GM19324 (cell line): ENCODE measurements at regions not wholly inside any gene's neighbourhood (a gene's known extent, or its start where the extent isn't known, plus 50 kb on each side); places are given as distances from the start of the nearest gene placed in this dataset.
"Not testable (repeated sequence)": the region's sequence is repeated elsewhere in the genome, so short reads cannot be mapped to it uniquely, and the experiment has no call there.

Experiments
- ATAC-seq: cut with Tn5 transposase; IDR thresholded peaks from one replicate; pipeline ENCODE4 v1.9.1; 2021; ENCODE audit warnings: mild to moderate bottlenecking, moderate library complexity; ENCODE audit not compliant: unreplicated experiment, low FRiP score

- ATAC-seq, result no peak
Observed at GRCh38 chr10:118868589-118868988, 113.8 kb upstream of the CACUL1 start.

DNA sequence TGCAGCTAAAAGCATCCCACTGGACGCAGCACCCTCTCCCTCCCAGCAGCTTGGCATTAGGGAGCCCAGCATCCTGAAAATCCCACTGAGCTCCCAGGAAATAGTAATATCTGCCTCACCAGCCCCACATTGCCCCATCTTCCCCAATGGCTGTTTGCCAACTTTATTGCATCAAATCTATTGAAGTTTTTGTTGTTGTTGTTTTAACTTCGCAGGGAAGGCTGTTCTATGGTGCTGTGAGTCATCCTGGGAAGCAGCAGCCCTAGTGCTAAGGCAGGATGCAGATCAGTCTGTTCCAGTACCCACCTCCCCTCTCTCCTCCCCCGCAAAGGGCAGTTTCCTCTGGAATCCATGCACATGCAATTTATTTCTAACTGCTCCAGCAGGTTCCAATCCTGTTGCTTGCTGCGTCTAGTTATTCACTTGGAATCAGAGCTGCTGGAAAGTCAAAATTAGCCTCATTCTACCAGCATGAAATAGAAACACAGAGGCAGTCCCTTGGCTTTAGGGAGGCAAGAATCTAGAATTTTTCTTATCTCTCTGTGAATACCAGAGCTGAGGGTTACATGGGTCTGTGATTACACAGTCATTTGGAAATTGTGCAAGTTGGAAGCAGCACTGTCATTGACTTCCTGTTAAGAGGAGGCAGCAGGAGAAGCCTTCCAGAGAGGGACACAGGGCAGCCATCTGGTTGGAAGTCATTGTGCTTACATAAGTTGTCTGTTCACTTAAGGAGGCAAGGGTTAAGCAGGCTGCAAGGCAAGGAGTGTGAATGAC lies 115.9 kb upstream of the CACUL1 start:
- no peak for ATAC-seq

DNA sequence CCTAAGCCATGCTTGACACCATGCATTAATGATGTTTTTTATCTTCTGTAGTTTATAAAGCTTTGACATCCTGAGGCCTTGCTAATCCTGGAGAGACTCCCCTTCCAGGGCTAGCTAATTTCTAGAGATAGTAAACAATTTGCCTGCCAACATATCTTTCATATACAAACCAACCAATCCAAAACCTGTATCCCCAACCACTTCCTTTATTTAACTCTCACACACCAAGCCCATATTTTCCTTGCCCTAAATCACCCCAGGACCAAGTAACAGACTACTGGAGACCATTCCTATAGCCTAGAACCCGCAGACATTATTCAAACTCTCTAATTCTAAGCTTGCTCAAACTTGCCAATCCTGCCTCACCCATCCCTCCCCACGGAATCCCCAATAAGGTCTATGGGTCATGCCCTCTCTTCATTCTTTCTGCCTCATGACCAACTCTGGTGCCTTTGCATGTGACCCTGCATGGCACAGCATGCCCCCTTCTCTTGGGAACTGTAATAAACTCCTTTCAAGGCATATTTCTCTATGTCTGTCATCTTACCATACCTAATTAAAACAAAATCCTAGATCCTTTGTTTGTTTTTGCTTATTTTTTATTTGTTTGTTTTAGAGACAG lies 116.6 kb upstream of the CACUL1 start:
- no peak for ATAC-seq

DNA sequence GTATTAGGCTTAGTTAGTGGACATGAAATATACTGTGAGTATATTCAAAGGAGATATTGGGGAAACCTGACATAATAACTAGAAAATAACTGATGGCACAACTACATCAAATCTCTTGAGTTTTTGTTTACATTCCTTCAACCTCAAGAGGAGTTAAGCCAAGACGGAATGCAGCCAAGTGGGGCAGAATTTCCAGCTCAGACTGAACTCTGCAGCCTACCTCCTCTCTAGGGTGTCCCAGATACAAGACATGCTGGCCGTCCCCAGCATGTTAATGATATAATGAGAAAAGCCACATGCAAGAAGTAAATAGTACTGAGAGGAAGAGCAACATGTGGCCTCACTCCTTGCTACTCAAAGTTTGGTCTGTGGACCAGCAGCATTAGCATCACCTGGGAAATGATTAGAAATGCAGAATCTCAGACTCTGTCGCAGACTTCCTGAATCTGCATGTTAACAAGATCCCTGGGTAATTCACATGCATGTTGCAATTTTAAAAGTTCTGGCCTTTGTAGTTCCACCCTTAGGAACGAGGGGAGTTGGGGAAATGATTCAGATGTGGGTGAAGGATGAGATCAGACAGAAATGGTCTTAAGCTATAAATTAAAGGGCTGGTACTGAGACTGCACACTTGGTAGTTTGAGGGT lies 118.4 kb upstream of the CACUL1 start:
- ATAC-seq, result no peak

- no peak for ATAC-seq
Observed at GRCh38 chr10:118873738-118874105, 119.0 kb upstream of the CACUL1 start.

GRCh38 chr10:118874171-118874570 lies 119.4 kb upstream of the CACUL1 start:
- ATAC-seq, result no peak

- no peak for ATAC-seq
Observed at GRCh38 chr10:118875087-118875486, 120.3 kb upstream of the CACUL1 start.

DNA sequence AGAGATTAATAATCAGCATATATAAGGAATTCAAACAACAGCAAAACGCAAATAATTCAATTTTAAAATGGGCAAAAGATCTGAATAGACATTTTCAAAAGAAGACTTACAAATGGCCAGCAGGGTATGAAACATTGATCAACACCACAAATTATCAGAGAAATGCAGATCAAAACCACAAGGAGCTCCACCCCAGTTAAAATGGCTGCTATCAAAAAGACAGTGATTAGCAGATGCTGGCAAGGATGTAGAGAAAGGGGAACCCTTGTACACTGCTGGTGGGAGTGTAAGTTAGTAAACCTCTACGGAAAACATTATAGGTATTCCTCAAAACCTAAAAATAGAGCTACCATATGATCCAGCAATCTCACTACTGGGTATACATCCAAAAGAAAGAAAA lies 128.0 kb upstream of the CACUL1 start:
- no peak for ATAC-seq

DNA sequence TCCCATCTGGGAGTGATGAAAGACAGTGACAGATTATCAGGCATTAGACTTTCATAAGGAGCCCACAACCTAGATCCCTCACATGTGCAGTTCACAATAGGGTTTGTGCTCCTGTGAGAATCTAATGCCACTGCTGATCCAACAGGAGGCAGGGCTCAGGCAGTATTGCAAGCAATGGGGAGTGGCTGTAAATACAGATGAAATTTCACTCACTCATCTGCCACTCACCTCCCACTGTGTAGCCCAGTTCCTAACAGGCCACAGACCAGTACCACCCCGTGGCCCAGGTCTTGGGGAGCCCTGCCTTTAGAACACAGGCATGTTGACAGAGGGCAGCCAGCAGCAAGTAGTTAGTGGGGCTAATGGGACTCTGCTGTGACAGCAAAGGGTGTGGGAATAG lies 137.3 kb upstream of the NANOS1 start:
- ATAC-seq, result no peak

- not testable (repeated sequence) for ATAC-seq
Observed at GRCh38 chr10:118894891-118895290, 134.6 kb upstream of the NANOS1 start.

DNA sequence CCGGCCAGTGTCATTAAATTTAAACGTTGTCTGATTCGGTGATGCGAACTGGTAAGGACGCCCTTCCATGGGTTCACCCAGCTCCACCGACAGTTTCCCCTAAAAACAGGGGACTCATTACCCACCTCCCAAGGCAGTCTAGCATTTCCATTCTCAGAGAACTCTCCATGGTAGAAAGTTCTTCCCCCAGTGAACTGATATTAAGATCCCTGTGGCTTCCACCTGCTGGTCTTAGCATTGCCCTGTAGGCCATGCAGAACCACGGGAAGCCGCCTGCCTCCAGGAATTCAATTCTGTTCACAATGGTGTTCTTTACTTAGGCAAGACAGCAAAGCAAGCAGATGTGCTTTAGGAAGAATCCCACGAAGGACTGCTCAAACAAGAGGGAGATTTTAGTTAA lies 128.9 kb upstream of the NANOS1 start:
- ATAC-seq, result no peak

GRCh38 chr10:118901380-118901779 lies 128.1 kb upstream of the NANOS1 start:
- ATAC-seq, result no peak

DNA sequence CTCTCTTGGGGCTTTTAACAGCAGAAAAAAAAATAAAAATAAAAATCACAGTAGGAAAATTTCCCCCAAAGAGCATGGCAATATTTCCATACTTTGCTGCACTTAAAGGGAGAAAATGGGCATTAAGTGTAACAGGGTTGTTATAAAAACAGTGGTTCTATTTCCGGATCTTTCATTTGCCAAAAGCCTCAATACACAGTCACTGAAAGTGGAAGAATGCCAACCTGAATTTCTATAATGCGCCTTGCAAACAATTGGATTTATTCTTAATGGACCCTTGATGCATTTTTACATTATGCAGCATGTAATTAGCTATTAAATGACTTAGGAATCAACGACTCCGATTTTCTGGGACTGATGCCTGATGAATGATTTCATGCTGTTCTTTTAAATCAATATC lies 127.6 kb upstream of the NANOS1 start:
- no peak for ATAC-seq

DNA sequence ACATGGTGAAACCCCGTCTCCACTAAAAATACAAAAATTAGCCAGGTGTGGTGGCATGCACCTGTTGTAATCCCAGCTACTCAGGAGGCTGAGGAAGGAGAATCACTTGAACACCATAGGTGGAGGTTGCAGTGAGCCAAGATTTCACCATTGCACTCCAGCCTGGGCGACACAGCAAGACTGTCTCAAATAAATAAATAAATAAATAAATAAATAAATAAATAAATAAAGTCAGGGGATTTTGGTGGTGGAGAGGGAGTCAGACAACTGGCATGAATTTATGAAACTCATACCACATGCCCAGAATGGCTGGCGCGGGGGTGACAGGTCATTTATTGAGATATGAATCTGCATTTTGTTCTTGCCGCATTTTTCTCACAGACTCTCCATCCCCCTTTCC lies 126.9 kb upstream of the NANOS1 start:
- not testable (repeated sequence) for ATAC-seq

DNA sequence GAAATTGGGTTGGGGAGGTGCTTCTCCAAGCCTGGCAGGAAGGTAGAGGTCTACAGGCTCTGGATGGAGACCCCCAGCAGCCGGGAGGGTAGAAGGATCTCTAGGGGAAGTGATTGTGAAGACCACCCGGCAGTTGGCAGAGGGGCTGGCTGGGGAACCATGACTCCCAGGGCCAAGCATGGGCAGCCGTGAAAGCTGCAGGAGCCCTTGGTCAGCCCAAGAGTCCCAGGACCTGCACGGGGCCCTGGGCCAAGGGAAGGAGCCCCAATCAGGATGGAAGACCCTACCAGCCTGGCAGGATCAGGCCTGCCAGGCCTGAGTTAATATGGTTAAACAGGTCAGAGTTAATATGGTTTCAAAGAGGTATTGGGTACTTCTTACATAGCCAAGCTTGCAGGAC lies 126.3 kb upstream of the NANOS1 start:
- no peak for ATAC-seq

DNA sequence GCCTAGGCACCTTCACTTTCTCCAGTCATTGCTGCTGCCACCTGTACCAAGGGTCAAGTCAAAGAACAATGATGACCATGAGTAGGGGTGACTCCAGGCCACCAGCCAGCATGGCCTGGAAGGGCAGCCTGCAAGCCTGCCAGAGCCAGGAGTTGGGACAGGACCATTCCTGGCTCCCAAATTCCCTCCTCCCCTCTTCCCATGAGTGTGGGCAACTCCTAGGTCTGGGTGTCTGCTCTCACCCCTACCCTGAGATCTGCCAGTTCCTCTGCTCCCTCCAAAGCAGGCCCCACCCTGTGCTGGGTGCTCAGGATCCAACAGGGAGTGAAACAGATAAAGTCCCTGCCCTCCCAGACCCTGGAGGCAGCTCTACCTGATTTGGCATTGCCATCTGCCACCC lies 125.8 kb upstream of the NANOS1 start:
- no peak for ATAC-seq

DNA sequence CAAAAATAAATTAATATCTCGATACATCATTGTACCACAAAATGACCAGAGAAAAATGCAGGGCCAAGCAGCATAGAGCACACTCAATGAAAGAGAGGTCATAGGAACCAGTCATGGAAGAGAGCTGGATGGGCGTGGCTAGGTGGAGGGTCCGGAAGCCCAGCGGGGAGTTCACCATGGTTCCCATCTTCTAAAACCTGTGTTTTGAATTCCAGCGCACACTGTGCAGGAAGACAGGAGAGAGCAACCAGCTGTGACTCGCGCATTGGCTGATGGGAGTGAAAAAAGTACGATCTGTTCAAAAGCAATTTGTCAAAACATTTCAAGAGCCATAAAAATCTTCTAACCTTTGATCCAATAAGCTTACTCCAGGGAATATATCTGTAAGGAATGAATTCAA lies 125.2 kb upstream of the NANOS1 start:
- no peak for ATAC-seq

- no peak for ATAC-seq
Observed at GRCh38 chr10:118907051-118907450, 122.5 kb upstream of the NANOS1 start.

DNA sequence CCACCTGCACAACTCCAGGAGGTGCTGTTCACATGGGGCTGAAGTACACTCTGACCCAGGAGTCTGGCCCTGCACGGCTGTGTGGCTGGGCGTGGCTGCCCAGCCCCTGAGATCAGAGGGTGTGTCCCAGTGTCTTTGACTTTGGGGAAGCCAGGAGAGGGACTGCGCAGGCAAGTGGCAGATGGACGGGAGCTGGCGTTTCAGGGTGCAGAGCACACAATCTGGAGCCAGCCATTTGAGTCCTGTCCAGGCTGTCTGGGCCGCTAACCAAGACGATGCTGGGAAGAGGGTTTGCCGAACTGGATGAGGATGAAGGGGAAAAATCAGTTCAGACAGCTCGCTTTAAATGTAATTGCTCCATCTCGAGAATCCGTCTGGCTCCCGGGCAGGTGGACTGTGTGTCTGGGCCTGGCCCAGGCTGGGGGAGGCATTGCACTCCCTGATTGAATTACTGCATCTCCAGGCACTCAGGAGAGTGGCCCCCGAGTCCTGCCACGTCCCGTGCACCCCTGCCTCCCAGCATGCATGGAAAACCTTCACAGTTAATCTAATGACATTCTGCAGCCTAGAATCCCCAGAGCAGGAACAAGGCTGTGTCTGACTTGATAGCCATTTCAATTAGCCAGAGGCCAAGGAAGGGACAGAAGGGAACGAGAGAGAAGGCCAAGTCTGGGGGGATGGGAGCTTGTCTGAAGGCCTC lies 120.8 kb upstream of the NANOS1 start:
- no peak for ATAC-seq

GRCh38 chr10:118910702-118911101 lies 118.8 kb upstream of the NANOS1 start:
- no peak for ATAC-seq

DNA sequence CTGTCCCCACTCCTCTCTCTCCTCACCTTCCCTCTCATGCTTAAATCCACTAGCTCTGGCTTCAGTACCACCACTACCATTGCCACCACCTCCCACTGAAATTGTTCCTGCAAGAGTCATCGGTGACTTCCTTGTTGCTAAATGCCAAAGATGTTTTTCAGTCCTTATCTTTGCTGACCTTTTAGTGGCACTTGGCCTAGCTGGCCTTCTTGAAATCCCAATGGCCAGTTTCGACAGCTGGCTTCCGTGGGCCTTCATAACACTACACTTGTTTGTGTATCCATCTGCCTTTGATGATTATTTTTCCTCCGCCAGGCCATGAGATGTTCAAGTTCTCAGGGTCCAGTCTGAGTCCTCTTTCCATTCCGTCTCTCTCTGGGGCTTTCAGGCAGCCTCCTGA lies 118.2 kb upstream of the NANOS1 start:
- no peak for ATAC-seq
